Neural cell (in vitro differentiated cells): ENCODE measurements at regions not wholly inside any gene's neighbourhood (a gene's known extent, or its start where the extent isn't known, plus 50 kb on each side); places are given as distances from the start of the nearest gene placed in this dataset.

ENCODE experiments used
- POLR2AphosphoS5 ChIP-seq: IDR thresholded peaks from 2 replicates; pipeline ENCODE4 v1.6.1; 2012
- TAF1 ChIP-seq: IDR thresholded peaks from 2 replicates; pipeline ENCODE4 v1.6.1; 2012; ENCODE audit warnings: low read depth
- TF ChIP-seq, protein P1 (sequence below): fragments of 450-650 bp; IDR thresholded peaks from 2 replicates; pipeline ENCODE4 v1.5.1; 2014; ENCODE audit warnings: antibody characterized with exemption, mild to moderate bottlenecking, moderate library complexity; ENCODE audit not compliant: poor library complexity, severe bottlenecking
- TF ChIP-seq, protein P2 (sequence below): IDR thresholded peaks from 2 replicates; pipeline ENCODE4 v1.6.1; 2012; ENCODE audit warnings: borderline replicate concordance

DNA sequence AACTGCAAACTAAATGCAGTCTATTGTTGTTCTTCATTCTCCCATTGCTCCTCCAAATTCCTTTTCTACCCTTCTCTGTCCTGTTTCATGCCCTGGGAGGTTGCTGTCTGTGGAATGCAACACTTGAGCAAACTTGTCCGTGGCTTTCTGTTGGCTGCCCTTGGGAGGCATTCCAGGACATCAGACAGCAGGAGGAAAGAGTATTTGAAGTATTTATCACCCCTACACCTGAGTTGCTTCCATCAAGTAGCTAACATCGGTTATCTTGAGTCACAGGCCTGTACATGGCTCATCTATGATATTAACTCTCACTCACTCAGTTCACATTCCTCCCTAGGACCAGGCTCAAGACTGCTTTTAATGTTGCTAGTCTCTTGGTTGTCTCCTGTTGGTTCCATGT lies 803.4 kb upstream of the CDH6 start:
- TF ChIP-seq, protein P1, sequence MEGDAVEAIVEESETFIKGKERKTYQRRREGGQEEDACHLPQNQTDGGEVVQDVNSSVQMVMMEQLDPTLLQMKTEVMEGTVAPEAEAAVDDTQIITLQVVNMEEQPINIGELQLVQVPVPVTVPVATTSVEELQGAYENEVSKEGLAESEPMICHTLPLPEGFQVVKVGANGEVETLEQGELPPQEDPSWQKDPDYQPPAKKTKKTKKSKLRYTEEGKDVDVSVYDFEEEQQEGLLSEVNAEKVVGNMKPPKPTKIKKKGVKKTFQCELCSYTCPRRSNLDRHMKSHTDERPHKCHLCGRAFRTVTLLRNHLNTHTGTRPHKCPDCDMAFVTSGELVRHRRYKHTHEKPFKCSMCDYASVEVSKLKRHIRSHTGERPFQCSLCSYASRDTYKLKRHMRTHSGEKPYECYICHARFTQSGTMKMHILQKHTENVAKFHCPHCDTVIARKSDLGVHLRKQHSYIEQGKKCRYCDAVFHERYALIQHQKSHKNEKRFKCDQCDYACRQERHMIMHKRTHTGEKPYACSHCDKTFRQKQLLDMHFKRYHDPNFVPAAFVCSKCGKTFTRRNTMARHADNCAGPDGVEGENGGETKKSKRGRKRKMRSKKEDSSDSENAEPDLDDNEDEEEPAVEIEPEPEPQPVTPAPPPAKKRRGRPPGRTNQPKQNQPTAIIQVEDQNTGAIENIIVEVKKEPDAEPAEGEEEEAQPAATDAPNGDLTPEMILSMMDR: no peak
- TF ChIP-seq TAF1 (no peak), POLR2AphosphoS5 (no peak)
- TF ChIP-seq, protein P2, sequence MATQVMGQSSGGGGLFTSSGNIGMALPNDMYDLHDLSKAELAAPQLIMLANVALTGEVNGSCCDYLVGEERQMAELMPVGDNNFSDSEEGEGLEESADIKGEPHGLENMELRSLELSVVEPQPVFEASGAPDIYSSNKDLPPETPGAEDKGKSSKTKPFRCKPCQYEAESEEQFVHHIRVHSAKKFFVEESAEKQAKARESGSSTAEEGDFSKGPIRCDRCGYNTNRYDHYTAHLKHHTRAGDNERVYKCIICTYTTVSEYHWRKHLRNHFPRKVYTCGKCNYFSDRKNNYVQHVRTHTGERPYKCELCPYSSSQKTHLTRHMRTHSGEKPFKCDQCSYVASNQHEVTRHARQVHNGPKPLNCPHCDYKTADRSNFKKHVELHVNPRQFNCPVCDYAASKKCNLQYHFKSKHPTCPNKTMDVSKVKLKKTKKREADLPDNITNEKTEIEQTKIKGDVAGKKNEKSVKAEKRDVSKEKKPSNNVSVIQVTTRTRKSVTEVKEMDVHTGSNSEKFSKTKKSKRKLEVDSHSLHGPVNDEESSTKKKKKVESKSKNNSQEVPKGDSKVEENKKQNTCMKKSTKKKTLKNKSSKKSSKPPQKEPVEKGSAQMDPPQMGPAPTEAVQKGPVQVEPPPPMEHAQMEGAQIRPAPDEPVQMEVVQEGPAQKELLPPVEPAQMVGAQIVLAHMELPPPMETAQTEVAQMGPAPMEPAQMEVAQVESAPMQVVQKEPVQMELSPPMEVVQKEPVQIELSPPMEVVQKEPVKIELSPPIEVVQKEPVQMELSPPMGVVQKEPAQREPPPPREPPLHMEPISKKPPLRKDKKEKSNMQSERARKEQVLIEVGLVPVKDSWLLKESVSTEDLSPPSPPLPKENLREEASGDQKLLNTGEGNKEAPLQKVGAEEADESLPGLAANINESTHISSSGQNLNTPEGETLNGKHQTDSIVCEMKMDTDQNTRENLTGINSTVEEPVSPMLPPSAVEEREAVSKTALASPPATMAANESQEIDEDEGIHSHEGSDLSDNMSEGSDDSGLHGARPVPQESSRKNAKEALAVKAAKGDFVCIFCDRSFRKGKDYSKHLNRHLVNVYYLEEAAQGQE: no peak
